Stimulated activated CD4-positive, alpha-beta T cell treated with anti-CD3 and anti-CD28 coated beads, Interleukin-4, amount 100 ng/mL, for 1 hour (primary cell): ENCODE measurements at regions not wholly inside any gene's neighbourhood (a gene's known extent, or its start where the extent isn't known, plus 50 kb on each side); places are given as distances from the start of the nearest gene placed in this dataset.

Source experiments
- DNase-seq: peaks from one replicate; pipeline ENCODE4 v3.0.0-alpha.2; 2020

DNA sequence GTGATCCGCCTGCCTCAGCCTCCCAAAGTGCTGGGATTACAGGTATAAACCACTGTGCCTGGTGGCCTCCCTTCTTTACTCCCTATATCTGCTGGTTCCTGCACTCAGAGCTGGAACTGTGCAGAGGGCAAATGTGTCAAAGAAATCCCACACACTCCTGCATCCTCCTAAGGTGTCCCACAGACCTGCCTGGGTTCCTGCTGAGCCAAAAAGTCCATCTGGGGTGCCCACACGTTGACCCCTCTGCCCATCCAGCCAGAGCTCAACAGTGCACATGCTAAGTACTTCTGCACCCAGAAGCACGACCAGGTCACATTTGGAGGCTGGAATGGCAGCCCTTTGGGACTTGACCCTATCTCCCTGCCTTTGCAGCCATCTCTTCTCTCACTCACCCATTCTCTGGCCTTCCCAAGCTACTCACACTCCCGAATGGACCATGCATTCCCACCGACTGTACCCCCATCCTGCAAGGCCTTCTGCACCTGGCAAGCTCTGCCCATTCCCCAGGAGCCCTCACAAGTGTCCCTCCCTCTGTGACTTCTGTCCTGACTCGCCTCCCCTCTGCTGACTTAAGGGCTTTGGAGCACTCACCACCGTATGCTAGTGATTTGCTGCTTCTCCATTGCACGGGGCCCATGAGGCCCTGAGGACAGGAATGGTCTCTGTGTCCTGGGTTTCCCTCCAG lies 152.1 kb downstream of the KCTD15 start:
- DNase-seq = no peak

DNA sequence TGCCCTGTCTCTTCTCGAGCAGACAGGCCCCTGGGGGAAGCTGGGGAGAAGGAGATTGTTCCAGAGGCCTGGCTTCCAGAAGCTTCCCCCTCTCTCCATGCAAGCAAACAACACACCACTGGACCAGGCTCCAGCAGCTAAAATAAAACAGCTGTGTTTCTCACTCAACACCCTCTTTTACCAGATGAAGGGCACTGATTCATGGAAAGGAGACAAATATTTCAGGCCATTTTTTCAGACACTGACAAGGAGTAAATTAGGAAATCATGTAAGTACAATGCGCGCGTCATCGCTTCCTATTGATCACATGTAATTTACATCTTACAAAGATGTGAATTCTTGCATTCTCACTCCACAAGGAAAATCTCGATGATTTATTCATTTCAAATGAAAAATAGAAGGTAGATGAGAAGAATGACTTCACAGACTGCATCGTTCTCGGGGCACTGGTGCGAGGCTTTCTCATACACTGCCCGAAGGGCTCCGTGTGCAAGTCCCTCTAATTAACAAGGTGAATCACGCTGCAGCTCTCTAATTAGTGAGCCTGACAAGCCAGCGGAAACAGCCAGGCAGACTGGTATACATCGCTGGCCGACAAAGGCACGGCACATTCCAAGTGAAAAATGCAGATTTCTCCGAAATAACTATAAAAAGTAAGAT lies 153.6 kb downstream of the KCTD15 start:
- no peak for DNase-seq

DNA sequence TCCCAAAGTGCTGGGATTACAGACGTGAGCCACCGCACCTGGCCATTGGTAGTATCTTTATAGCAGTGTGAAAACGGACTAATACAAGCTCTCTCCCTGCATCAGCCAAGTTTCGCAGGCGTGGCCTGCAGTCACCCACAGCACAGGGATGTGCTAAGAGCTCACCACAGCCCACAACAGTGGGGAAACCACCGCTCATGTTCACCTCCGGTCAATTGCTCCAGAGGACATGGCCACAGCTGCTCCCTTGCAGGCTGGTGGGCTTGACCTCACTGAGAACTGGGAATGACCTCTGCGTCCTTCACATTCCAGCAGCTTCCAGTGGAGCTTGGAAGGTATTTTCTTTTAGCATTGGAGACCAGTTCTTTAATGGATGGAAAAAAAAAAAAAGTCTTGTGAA lies 156.4 kb downstream of the KCTD15 start:
- DNase-seq = no peak

DNA sequence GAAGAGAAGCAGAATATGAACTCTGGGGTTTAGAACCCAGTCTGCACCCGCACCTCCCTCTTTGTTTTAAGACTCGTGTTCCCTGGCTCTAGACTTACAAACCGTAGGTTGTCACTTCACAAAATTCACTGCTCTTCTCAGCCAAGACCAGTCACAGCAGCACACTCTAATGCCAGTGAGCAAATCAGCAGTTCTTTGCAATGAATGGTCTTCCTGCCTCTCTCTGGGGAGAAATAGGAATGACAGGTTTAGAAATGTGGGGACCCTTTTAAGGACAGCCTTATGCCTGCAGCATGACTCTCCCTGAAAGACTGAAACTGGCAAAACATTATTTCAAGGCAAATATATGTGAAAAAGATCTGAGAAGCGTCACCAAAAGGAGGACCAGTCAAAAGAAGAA lies 156.9 kb downstream of the KCTD15 start:
- no peak for DNase-seq

DNA sequence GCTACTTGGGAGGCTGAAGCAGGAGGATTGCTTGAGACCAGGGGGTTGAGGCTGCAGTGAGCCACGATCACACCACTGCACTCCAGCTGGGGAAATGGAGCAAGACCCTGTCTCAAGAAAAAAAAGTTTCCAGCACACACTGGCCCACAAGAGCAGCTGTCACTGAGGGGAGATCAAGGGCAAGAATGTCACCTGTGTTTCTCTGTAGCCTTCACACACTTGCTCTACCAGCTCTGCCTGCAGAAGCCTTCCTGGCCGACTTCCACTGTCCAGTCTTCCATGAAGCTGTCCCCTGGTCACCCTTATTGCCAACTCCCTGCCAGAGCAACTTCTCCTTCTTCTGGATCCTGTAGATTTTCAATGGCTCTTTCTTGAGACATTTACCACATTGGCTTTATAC lies 158.0 kb downstream of the KCTD15 start:
- no peak for DNase-seq

DNA sequence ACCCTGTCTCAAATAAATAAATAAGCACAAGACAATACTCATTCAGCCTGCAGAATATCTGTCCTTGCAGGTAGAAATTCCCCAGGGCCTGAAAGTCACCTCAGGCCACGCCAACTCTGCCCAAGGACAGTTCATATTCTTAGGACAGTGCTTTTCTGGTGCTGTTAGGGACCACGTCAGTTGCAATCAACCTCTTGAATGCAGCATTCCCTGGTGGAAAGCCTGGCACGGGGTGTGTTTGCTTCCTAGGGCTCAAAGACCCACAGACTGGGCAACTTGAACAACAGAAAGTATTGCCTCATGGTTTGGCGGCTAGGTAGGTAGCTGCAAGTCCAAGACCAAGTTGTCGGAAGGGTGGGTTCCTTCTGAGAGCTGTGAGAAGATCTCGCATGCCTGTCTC lies 160.3 kb downstream of the KCTD15 start:
- DNase-seq = no peak

DNA sequence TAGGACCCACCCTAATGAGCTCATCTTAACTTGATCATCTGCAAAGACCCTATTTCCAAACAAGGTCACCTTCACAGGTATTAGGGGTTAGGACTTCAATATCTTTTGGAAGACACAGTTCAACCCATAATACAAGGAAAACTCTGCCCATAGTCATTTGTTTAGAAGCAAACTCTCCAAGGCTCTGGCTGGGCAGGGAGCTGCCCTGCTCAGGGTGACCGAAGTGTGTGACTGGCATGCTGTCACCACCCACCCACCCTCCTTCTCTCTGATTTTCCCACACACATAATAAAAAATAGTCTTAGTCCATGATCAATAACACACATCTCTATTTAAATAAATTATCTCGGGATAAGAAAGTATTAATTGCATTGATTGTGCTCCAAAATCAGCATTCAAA lies 161.1 kb downstream of the KCTD15 start:
- no peak for DNase-seq

DNA sequence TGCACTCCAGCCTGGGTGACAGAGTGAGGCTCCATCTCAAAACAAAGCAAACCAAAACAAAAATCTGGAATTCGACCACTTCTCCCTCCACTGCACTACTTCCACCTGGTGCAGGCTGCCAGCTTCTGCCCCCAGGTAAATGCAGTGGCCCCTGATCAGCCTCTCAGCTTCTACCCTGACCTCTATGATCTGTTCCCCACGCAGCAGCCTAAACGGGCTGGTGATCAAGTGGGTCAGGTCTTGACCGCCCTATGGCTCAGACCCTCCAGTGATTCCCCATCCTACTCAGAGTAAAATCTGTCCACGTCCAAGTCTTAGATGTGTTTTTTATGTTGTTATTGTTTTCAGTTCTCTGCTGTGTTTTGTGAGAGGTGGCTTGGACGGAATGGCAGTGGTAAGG lies 163.9 kb downstream of the KCTD15 start:
- no peak for DNase-seq

DNA sequence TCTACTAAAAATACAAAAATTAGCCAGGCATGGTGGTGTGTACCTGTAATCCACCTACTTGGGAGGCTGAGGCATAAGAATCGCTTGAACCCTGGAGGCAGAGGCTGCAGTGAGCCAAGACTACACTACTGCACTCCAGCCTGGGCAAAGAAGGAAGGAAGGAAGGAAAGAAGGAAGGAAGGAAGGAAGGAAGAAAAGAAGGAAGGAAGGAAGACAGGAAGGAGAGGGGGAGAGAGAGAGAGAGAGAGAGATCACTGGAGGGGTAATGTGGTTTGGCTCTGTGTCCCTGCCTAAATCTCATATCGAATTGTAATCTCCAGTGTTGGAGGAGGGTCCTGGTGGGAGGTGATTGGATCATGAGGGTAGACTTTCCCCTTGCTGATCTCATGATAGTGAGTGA lies 165.5 kb downstream of the KCTD15 start:
- no peak for DNase-seq

DNA sequence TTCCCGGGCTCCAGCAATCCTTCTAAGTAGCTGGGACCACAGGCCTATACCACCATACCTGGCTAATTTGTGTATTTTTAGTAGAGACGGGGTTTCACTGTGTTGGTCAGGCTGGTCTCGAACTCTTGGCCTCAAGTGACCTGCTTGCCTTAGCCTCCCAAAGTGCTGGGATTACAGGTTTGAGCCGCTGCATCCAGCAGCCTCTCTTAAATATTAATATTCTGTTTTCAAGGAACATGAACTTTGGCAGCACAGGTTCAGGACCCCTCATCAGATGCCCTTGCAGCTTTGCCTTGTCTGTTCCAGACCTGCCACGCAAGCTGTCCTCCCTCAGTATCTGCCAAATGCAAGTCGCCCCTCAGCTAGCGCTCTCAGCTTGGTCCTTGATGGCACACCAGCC lies 166.8 kb downstream of the KCTD15 start:
- no peak for DNase-seq

DNA sequence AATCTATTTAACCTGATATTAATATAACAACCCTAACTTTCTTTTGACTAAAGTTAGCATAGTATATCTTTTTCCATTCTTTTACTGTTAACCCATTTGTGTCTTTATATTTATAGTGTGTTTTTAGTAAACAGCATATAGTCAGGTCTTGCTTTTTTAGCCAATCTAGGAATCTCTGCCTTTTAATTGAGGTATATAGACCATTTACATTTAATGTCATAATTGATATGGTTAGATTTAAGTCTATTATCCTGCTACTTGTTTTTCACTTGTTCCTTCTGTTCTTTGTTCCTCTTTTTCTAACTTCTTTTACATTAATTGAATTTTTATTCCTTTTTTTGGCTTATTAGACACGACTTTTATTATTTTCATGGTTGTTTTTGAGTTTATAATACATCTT lies 174.4 kb downstream of the KCTD15 start:
- DNase-seq = no peak

DNA sequence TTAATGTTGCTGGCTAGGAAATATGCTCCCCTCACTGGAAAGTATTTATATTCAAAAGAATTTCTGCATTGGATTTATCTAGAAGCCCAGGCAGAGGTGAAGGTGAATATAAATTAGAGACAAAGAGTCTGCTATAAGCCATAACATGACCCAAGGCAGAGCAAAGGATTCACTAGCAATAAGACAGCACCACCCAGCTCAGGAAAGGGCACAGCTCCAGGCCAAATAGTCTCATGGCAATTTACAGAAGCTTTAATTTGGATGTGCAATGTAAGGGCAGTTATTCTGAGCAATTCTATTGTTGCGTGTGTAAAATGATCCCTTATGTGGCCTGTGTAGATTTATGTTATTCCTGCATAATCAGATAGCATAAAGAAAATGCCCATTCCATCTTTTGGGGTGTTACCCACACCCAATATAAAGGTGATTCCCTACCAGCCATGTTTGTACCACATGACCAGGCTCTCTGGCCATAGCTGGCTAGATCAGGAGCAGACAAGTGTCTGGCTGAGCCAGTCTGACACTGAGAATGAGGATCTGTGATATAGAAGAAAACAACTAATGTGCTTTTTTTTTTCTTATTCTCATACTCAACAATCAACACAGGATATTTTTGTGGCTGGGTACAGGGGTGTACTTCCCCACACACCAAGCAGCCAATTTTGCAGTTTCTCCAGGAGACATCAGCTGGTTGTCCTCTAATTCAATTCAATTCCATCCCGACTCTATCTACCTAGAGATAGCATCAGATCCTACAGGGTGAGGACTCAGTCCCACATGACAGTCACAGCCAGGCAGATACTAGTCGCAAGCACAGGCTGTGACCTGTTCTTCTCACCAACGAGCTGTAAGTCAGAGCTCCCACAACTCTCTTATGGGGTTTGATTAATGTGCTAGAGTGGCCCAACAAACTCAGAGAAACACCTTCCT lies 181.4 kb downstream of the KCTD15 start:
- no peak for DNase-seq

DNA sequence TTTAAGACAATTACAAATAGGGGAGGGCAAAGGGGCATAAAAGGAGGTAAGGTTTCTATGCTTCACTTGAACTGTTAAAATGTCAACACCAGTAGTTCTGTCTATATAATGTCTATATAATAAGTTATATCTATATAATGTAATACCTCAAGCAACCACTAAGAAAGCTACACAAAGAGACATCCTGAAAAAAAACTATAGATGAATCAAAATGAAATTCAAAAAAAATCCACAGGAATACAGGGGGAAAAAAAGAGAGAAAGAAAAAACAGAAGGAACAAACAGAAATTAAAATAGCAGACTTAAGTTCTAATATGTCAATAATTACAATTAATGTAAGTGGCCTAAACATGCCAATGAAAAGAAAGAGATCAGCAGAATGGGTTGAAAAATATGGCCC lies 186.0 kb downstream of the KCTD15 start:
- DNase-seq = no peak

DNA sequence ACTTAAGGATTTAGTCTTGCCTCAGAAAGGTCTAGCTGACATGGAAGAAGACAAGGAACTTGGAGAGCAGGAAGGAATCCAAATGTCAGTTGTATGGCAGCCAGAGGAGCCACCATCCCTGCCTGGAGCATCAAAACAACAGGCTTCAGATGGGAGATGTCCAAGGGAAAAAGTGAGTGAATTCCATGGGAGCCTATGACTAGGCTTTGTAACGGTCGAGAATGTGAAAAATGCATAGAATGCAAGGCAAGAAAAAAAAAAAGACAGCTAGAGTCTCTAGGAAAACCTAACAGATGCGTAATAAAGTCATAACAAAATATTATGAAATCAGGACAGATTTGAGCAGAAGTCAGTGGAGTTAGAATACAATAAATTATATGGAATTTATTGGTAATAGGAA lies 183.7 kb upstream of the LSM14A start:
- no peak for DNase-seq

DNA sequence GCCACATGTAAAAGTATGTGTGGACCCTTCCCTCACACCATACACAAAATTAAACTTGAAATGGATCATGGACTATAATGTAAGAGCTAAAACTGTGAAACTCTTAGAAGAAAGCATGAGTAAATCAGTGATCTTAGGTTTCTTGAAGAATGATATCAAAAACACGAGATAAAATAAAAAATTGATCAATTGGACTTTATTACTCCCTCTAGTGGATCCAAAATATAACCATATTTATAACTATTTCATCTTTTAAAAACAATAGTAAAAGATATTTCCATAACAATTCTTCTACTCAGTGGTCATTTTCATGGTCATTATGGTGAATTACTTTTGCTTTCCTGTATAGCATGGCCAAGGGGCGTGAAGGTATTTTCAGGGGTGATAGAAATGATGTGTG lies 174.6 kb upstream of the LSM14A start:
- no peak for DNase-seq

DNA sequence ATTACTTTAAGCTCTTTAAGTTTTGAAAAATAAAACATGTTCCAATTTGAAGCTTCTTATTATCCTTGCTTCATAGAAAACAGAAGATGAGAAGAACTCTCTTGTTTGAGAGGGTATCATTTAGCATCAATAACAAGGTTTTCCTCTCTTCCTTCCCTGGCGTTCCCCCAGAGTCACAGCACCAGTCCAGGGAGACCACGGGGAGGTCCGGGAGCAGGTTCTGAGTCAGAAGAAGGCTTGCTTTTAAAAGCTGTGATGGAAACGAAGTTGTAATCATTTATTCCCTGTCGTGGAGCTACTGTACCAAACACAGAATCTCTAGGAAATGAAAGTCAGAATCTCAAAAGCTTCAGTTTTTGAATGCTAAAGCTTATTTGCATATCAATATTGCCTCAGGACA lies 174.0 kb upstream of the LSM14A start:
- DNase-seq = no peak

DNA sequence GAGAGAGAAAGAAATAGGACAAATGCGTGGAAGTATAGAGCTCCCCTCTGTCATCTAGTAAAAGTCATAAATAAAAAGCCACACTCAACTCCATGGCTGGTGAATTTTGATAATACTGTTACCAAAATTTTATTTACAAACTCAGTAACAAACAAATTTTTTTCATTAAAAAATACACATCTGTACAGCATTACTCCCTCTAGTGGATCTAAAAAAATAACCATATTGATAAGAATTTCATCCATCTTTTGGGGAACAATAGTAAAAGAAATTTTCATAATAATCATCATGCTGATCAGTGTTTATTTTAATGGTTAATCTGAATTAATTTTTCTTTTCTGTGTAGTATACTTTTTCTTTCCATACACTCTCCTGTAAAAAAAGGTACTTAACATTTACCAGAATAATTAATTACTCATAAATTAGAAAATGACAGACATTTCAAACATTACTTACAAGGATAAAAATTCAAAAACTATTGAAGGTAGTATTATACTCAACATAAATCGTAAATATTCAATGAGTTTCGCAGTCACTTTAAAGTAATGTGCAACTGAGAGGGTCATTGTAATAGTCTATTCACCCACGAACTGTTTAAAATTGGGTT lies 173.5 kb upstream of the LSM14A start:
- no peak for DNase-seq

DNA sequence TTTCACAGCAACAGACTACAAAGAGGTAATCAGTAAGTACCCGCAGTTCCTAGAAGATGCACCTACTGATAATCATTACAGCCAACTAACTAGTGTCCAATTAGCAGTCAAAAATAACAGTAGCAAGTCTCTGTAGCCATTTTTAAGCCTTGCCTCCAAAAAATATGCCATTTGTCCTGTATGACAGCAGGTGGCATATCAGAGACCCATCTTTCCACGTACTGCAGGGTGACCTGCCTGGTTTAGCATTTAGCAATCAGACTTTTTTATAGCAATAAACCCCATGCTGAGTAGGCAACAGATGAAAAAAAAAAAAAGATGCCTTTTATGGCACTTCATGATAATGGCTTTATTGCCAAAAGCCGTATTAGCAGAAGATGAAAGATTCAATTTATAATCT lies 155.3 kb upstream of the LSM14A start:
- DNase-seq = no peak

DNA sequence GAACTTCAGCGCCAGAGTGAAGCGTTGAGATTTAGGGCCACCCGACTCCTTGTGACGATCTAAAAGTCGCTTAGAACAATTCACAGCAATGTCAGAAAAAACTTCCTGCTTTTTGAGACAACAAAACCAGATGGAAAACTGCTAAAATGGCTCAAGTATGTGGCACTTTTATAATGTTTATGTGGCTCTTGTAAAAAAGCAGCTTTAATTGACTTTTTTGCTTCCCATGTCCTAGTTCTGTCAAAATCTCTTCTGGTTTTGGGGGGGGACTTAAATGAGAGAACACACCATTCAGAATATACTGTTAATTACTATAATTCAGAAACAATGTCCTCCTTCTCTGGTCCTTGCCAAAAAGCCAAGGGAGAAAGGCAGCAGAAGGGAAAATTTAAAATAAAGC lies 154.7 kb upstream of the LSM14A start:
- DNase-seq = no peak

DNA sequence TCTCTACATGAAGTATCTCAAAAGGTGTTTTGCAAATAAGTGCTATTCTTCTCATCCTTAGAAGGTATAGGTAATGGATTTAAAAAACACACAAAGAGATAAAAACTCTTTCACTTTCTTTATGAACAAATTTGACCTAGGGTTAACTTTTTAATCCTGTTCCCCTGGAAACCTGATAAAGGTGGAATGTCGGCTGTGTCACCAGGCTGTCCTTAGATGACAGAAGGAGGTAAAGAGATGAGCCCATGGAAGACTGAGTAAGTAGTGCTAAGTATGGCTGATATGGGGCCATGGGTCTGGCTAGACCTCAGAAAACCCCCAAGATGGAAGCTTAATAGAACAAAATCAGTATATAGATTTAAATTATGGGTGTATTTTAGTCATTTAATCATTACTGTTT lies 153.8 kb upstream of the LSM14A start:
- no peak for DNase-seq

DNA sequence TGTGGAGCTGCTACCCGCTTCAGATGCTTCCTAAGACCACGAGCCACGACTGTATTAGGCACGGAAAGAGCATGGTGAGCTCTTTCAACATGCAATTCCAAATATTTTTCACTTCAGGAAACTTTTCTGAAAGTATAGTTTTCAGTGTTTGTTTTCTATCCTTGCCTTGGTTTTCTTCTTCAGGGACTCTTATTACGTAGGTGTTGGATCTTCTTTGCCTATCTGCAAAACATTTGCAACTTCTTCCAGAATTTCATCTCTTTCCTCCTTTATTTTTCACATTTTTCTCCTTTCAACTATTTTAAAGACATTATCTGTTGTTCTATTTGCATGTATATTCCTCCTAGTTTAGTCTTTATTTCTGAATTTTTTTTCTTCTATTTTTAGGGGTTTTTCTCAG lies 148.9 kb upstream of the LSM14A start:
- DNase-seq = no peak

DNA sequence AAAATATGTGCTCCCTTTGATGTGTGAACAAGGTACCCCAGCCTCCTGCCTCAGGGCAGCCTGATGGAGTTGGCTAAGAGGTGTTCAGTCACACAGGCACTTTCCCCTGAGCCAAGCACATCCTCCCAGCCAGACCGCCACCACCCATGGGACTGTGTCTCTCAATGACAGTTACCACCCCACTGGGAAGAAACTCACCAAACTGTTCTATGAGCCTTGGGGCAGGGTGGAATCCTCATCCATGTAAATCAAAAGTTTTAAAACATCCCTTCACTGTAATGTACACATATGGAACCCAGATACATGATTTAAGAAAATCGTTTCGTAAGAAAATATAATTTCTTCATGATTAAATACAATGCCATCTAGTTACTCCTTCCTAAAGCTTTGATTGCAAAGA lies 138.4 kb upstream of the LSM14A start:
- no peak for DNase-seq

DNA sequence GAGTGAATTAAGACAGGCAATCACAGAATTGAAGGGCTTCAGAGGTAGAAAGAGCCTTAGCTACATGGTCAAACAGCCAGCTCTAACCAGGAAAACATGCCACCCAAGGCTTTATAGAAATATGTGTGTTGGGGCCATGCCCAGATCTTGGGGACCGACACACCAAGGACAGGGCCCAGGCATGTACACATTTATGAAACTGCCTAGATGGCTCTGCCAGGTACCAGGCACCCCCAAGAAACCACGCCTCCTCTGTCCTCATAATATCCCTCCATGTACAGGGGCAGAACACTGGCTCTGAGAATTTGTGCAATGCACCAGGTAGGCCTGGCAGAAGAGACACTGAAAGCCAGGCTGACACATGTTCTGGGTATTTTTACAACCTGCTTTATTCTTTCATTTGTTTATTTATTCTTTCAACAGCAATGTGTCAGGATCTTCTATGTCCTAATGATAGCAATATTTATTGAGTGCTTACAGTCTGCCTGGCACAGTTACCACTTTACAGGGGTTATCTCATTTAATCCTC lies 137.9 kb upstream of the LSM14A start:
- no peak for DNase-seq
